HuH-7 (cell line): ENCODE measurements at regions not wholly inside any gene's neighbourhood (a gene's known extent, or its start where the extent isn't known, plus 50 kb on each side); places are given as distances from the start of the nearest gene placed in this dataset.
"Not testable (repeated sequence)": the region's sequence is repeated elsewhere in the genome, so short reads cannot be mapped to it uniquely, and the experiment has no call there.

Experiments
- DNase-seq: peaks from one replicate; pipeline ENCODE4 v3.0.0; 2011; ENCODE audit warnings: low spot score

GRCh38 chr1:194419721-194420120 lies 1233.3 kb upstream of the B3GALT2 start:
- no peak for DNase-seq

- DNase-seq = no peak
Measured at GRCh38 chr1:194410756-194411155, 1224.3 kb upstream of the B3GALT2 start.

GRCh38 chr1:194407238-194407637 lies 1220.8 kb upstream of the B3GALT2 start:
- not testable (repeated sequence) for DNase-seq

- no peak for DNase-seq
Measured at GRCh38 chr1:194394676-194395075, 1208.3 kb upstream of the B3GALT2 start.

- no peak for DNase-seq
Measured at GRCh38 chr1:194387531-194387930, 1201.1 kb upstream of the B3GALT2 start.

- DNase-seq = no peak
Measured at GRCh38 chr1:194378517-194378916, 1192.1 kb upstream of the B3GALT2 start.

- DNase-seq = no peak
Measured at GRCh38 chr1:194374649-194375048, 1188.2 kb upstream of the B3GALT2 start.

- no peak for DNase-seq
Measured at GRCh38 chr1:194372266-194372665, 1185.9 kb upstream of the B3GALT2 start.

- no peak for DNase-seq
Measured at GRCh38 chr1:194369622-194370021, 1183.2 kb upstream of the B3GALT2 start.

- no peak for DNase-seq
Measured at GRCh38 chr1:194369060-194369459, 1182.6 kb upstream of the B3GALT2 start.

GRCh38 chr1:194367121-194367520 lies 1180.7 kb upstream of the B3GALT2 start:
- no peak for DNase-seq

GRCh38 chr1:194366705-194367104 lies 1180.3 kb upstream of the B3GALT2 start:
- no peak for DNase-seq

- DNase-seq = no peak
Measured at GRCh38 chr1:194362327-194362726, 1175.9 kb upstream of the B3GALT2 start.

- DNase-seq = no peak
Measured at GRCh38 chr1:194361374-194362131, 1175.1 kb upstream of the B3GALT2 start.

GRCh38 chr1:194358208-194358581 lies 1171.8 kb upstream of the B3GALT2 start:
- DNase-seq = no peak

- not testable (repeated sequence) for DNase-seq
Measured at GRCh38 chr1:194357573-194358207, 1171.3 kb upstream of the B3GALT2 start.

GRCh38 chr1:194355488-194356106 lies 1169.2 kb upstream of the B3GALT2 start:
- no peak for DNase-seq

GRCh38 chr1:194353121-194353520 lies 1166.7 kb upstream of the B3GALT2 start:
- DNase-seq = no peak

- DNase-seq = no peak
Measured at GRCh38 chr1:194347200-194347599, 1160.8 kb upstream of the B3GALT2 start.

- no peak for DNase-seq
Measured at GRCh38 chr1:194342484-194343262, 1156.3 kb upstream of the B3GALT2 start.

- no peak for DNase-seq
Measured at GRCh38 chr1:194341587-194341986, 1155.2 kb upstream of the B3GALT2 start.

GRCh38 chr1:194339471-194339870 lies 1153.1 kb upstream of the B3GALT2 start:
- no peak for DNase-seq
